IMR-90 (cell line): ENCODE measurements at regions not wholly inside any gene's neighbourhood (a gene's known extent, or its start where the extent isn't known, plus 50 kb on each side); places are given as distances from the start of the nearest gene placed in this dataset.

Experiments
- ATAC-seq: fragments of 200-7000 bp; cut with Tn5 transposase; 2 replicates; pipeline ENCODE4 v1.9.1; 2020; ENCODE audit warnings: low read depth, mild to moderate bottlenecking, moderate library complexity
- BruUV-seq: library from RNA; stranded (reverse); fragments of 400-500 nt; replicated peaks from 2 replicates; lab custom pipeline; 2021; lab: Mats Ljungman, UMichigan
- CTCF ChIA-PET: fragments of 300-600 bp; formaldehyde crosslinking; extraction: SDS; loops from one replicate; lab custom pipeline; 2021; ENCODE audit warnings: antibody characterized with exemption; lab: Yijun Ruan, JAX
- POLR2A ChIA-PET: fragments of 300-600 bp; sonication (Branson Sonifier 250); formaldehyde crosslinking; loops from one replicate; lab custom pipeline; 2022; ENCODE audit warnings: antibody characterized with exemption; ENCODE audit not compliant: unreplicated experiment; lab: Charles Lee
- DNase-seq: peaks from one replicate; pipeline ENCODE4 v3.0.0; 2013
- H2AFZ ChIP-seq: replicated peaks from 2 replicates; pipeline ENCODE3; 2013; ENCODE audit warnings: low read length, mild to moderate bottlenecking; ENCODE audit not compliant: poor library complexity
- H2AK5ac ChIP-seq: 2 replicates; pipeline ENCODE4 v1.6.1; 2013; ENCODE audit warnings: low read depth, low read length, inconsistent platforms
- H2AK9ac ChIP-seq: replicated peaks from 2 replicates; pipeline ENCODE3; 2013; ENCODE audit warnings: mild to moderate bottlenecking, low read depth, low read length, moderate library complexity; ENCODE audit not compliant: poor library complexity
- H2BK120ac ChIP-seq: 2 replicates; pipeline ENCODE4 v1.6.1; 2013; ENCODE audit warnings: low read depth, low read length, inconsistent platforms
- H2BK15ac ChIP-seq: 3 replicates; pipeline ENCODE4 v1.6.1; 2013; ENCODE audit warnings: low read depth, low read length, inconsistent platforms
- H2BK20ac ChIP-seq: 2 replicates; pipeline ENCODE4 v1.6.1; 2013; ENCODE audit warnings: low read depth, mild to moderate bottlenecking, inconsistent platforms, low read length, moderate library complexity
- H2BK5ac ChIP-seq: 2 replicates; pipeline ENCODE4 v1.6.1; 2013; ENCODE audit warnings: mild to moderate bottlenecking, low read depth, low read length, inconsistent platforms; ENCODE audit not compliant: poor library complexity, severe bottlenecking
- H3K14ac ChIP-seq: replicated peaks from 2 replicates; pipeline ENCODE4 v1.6.1; 2013; ENCODE audit warnings: low read depth, low read length, inconsistent platforms
- H3K18ac ChIP-seq: 2 replicates; pipeline ENCODE4 v1.6.1; 2013; ENCODE audit warnings: low read depth, low read length, control low read depth
- H3K23ac ChIP-seq: 2 replicates; pipeline ENCODE4 v1.6.1; 2013; ENCODE audit warnings: low read depth, low read length, inconsistent platforms
- H3K27ac ChIP-seq: 2 replicates; pipeline ENCODE4 v1.5.1; 2013; ENCODE audit warnings: mild to moderate bottlenecking, control low read depth, low read length; ENCODE audit not compliant: insufficient read depth
- H3K27me3 ChIP-seq: 2 replicates; pipeline ENCODE4 v1.6.1; 2013; ENCODE audit warnings: low read length; ENCODE audit not compliant: control insufficient read depth, insufficient read depth
- H3K36me3 ChIP-seq: 2 replicates; pipeline ENCODE4 v1.6.1; 2013; ENCODE audit warnings: low read length, mixed read lengths; ENCODE audit not compliant: control insufficient read depth, insufficient read depth
- H3K4ac ChIP-seq: 2 replicates; pipeline ENCODE4 v1.6.1; 2013; ENCODE audit warnings: low read depth, low read length, inconsistent platforms
- H3K4me1 ChIP-seq: 2 replicates; pipeline ENCODE4 v1.6.1; 2013; ENCODE audit warnings: low read length, mixed read lengths; ENCODE audit not compliant: control insufficient read depth, insufficient read depth
- H3K4me2 ChIP-seq: 2 replicates; pipeline ENCODE4 v1.6.1; 2013; ENCODE audit warnings: low read depth, mild to moderate bottlenecking, control low read depth, low read length, moderate library complexity
- H3K4me3 ChIP-seq: 2 replicates; pipeline ENCODE4 v1.5.1; 2013; ENCODE audit warnings: low read depth, mild to moderate bottlenecking, control low read depth, low read length, moderate library complexity; ENCODE audit not compliant: insufficient read depth
- H3K56ac ChIP-seq: 2 replicates; pipeline ENCODE4 v1.6.1; 2013; ENCODE audit warnings: low read length, inconsistent platforms; ENCODE audit not compliant: insufficient read depth; ENCODE audit errors: extremely low read depth
- H3K79me1 ChIP-seq, 2 experiments: 2 replicates each; pipeline ENCODE4 v1.6.1; 2013; ENCODE audit warnings: low read length in 2 of 2, inconsistent platforms in 1 of 2, low read depth in 1 of 2
- H3K9ac ChIP-seq: 2 replicates; pipeline ENCODE4 v1.6.1; 2013; ENCODE audit warnings: low read depth, low read length, control low read depth
- H3K9me1 ChIP-seq: 2 replicates; pipeline ENCODE4 v1.6.1; 2013; ENCODE audit warnings: low read length, inconsistent platforms; ENCODE audit not compliant: insufficient read depth
- H3K9me3 ChIP-seq: 2 replicates; pipeline ENCODE4 v1.6.1; 2013; ENCODE audit warnings: low read length; ENCODE audit not compliant: control insufficient read depth, insufficient read depth
- H4K20me1 ChIP-seq: 2 replicates; pipeline ENCODE4 v1.6.1; 2013; ENCODE audit warnings: low read length, inconsistent platforms; ENCODE audit not compliant: insufficient read depth
- H4K5ac ChIP-seq: 2 replicates; pipeline ENCODE4 v1.6.1; 2013; ENCODE audit warnings: mild to moderate bottlenecking, low read depth, low read length, control low read depth
- H4K8ac ChIP-seq, 2 experiments: 2 replicates each; pipeline ENCODE4 v1.6.1; 2013; ENCODE audit warnings: low read depth in 2 of 2, low read length in 2 of 2, control low read depth in 1 of 2, inconsistent platforms in 1 of 2
- H4K91ac ChIP-seq: 2 replicates; pipeline ENCODE4 v1.6.1; 2013; ENCODE audit warnings: low read depth, low read length, inconsistent platforms; ENCODE audit not compliant: insufficient read depth
- BHLHE40 ChIP-seq: fragments of 150-350 bp; IDR thresholded peaks from 2 replicates; pipeline ENCODE4 v1.6.1; 2016; ENCODE audit warnings: mild to moderate bottlenecking, low read depth, low read length
- CEBPB ChIP-seq: IDR thresholded peaks from 2 replicates; pipeline ENCODE4 v1.6.1; 2012; ENCODE audit warnings: low read depth, low read length, improper control_type of control experiment
- CHD1 ChIP-seq: IDR thresholded peaks from 2 replicates; pipeline ENCODE4 v1.6.1; 2012; ENCODE audit warnings: low read depth, low read length, improper control_type of control experiment
- ELK1 ChIP-seq: fragments of 150-350 bp; IDR thresholded peaks from 2 replicates; pipeline ENCODE4 v1.6.1; 2016; ENCODE audit warnings: low read depth, mild to moderate bottlenecking, low read length, moderate library complexity, borderline replicate concordance
- FOS ChIP-seq: fragments of 150-350 bp; IDR thresholded peaks from 2 replicates; pipeline ENCODE4 v1.6.1; 2016; ENCODE audit warnings: low read depth, low read length
- MAFK ChIP-seq: IDR thresholded peaks from 2 replicates; pipeline ENCODE4 v1.6.1; 2012; ENCODE audit warnings: low read depth, low read length, improper control_type of control experiment
- MAZ ChIP-seq: IDR thresholded peaks from 2 replicates; pipeline ENCODE4 v1.6.1; 2012; ENCODE audit warnings: low read depth, mild to moderate bottlenecking, low read length, improper control_type of control experiment, moderate library complexity, borderline replicate concordance
- MXI1 ChIP-seq: IDR thresholded peaks from 2 replicates; pipeline ENCODE4 v1.6.1; 2012; ENCODE audit warnings: low read depth, mild to moderate bottlenecking, low read length, moderate library complexity, borderline replicate concordance
- NFE2L2 ChIP-seq: fragments of 150-350 bp; IDR thresholded peaks from 2 replicates; pipeline ENCODE4 v1.6.1; 2016; ENCODE audit warnings: low read depth, mild to moderate bottlenecking, low read length
- POLR2A ChIP-seq: IDR thresholded peaks from 2 replicates; pipeline ENCODE4 v1.6.1; 2012; ENCODE audit warnings: mild to moderate bottlenecking, low read depth, low read length
- RAD21 ChIP-seq: IDR thresholded peaks from 2 replicates; pipeline ENCODE4 v1.6.1; 2012; ENCODE audit warnings: low read length, improper control_type of control experiment
- RCOR1 ChIP-seq: IDR thresholded peaks from 2 replicates; pipeline ENCODE4 v1.6.1; 2012; ENCODE audit warnings: mild to moderate bottlenecking, low read length, improper control_type of control experiment; ENCODE audit not compliant: insufficient replicate concordance
- RFX5 ChIP-seq: IDR thresholded peaks from 2 replicates; pipeline ENCODE4 v1.8.0; 2012; ENCODE audit warnings: low read depth, mild to moderate bottlenecking, low read length, moderate library complexity
- SMC3 ChIP-seq: fragments of 150-350 bp; IDR thresholded peaks from 2 replicates; pipeline ENCODE4 v1.6.1; 2016; ENCODE audit warnings: low read depth, mild to moderate bottlenecking, antibody characterized with exemption, low read length, moderate library complexity
- USF2 ChIP-seq: fragments of 150-350 bp; IDR thresholded peaks from 2 replicates; pipeline ENCODE4 v1.6.1; 2017; ENCODE audit warnings: mild to moderate bottlenecking, antibody characterized with exemption, low read length, low read depth
- WGBS, 2 experiments: methylation state at CpG; one replicate each; pipeline versions ENCODE4 v1.1.5 to v1.1.7; 2013; ENCODE audit warnings: missing lambda C conversion rate in 2 of 2; ENCODE audit not compliant: insufficient read length in 1 of 2; ENCODE audit errors: extremely low coverage in 2 of 2; 5-methylcytosine and 5-hydroxymethylcytosine counted together
- dilution Hi-C: fragments of 300-500 bp; cut with HindIII; formaldehyde crosslinking; loops from one replicate; pipeline ENCODE4 v1.14.3; 2018; ENCODE audit warnings: low sequenced_read_pairs; ENCODE audit not compliant: unreplicated experiment
- in situ Hi-C: fragments of 300-500 bp; cut with MboI; formaldehyde crosslinking; loops from 3 replicates; pipeline ENCODE4 v1.14.3; 2019; ENCODE audit warnings: low sequenced_read_pairs, inconsistent platforms, mixed read lengths
- intact Hi-C: fragments of 100-400 bp; cut with micrococcal nuclease; formaldehyde crosslinking; loops from 2 replicates; pipeline ENCODE4 v1.10.0; 2022

GRCh38 chr1:208537198-208537597 is 293.0 kb upstream of the PLXNA2 start:
- Histone ChIP-seq H4K5ac (no peak overlapping the region), H3K36me3 (no peaks in the 10 kb centered on the region), H2BK20ac (no peak overlapping the region), H3K9ac (no peak overlapping the region), H3K4ac (no peak overlapping the region), H3K56ac (no peak overlapping the region), H2BK15ac (no peak overlapping the region), H2AFZ (no peak overlapping the region), H2AK5ac (no peak overlapping the region), H4K8ac (no peak overlapping the region), H2BK5ac (no peak overlapping the region), H3K27me3 (no peaks in the 10 kb centered on the region), H3K4me3 (no peak overlapping the region), H3K23ac (no peak overlapping the region), H3K9me1 (no peaks in the 10 kb centered on the region), H3K9me3 (no peaks in the 10 kb centered on the region; the same call in 1 of the 2 replicates), H2BK120ac (no peak overlapping the region), H3K27ac (no peak overlapping the region), H3K4me2 (no peak overlapping the region), H3K18ac (no peak overlapping the region), H4K20me1 (no peaks in the 10 kb centered on the region), H3K4me1 (no peaks in the 10 kb centered on the region), H3K79me1 (no peaks in the 10 kb centered on the region), H3K14ac (no peak overlapping the region), H4K91ac (no peak overlapping the region), H2AK9ac (no peak overlapping the region)
- no CpG with 5 or more reads among the region's 3 CpGs for WGBS, 2 experiments
- dilution Hi-C loops, result no loop called here
- ATAC-seq (no peak), DNase-seq (no peak)
- TF ChIP-seq SMC3 (no peak), BHLHE40 (no peak), RFX5 (no peak), FOS (no peak), CHD1 (no peak), MXI1 (no peak), USF2 (no peak), MAZ (no peak), MAFK (no peak), POLR2A (no peak), ELK1 (no peak), CEBPB (no peak), RCOR1 (no peak), NFE2L2 (no peak), RAD21 (no peak)
- intact Hi-C loops, result no loop called here
- ChIA-PET POLR2A (no interaction called here), CTCF (interaction anchor here (0.6 kb wide), 1 partner anchor 579 kb away, joined by 8 read pairs; no protein-coding TSS in a partner anchor)
- BruUV-seq, result no TSS peak
- in situ Hi-C loops, result no loop called here
